ENCODE measurements at regions not wholly inside any gene's neighbourhood (a gene's known extent, or its start where the extent isn't known, plus 50 kb on each side); places are given as distances from the start of the nearest gene placed in this dataset.

DNA sequence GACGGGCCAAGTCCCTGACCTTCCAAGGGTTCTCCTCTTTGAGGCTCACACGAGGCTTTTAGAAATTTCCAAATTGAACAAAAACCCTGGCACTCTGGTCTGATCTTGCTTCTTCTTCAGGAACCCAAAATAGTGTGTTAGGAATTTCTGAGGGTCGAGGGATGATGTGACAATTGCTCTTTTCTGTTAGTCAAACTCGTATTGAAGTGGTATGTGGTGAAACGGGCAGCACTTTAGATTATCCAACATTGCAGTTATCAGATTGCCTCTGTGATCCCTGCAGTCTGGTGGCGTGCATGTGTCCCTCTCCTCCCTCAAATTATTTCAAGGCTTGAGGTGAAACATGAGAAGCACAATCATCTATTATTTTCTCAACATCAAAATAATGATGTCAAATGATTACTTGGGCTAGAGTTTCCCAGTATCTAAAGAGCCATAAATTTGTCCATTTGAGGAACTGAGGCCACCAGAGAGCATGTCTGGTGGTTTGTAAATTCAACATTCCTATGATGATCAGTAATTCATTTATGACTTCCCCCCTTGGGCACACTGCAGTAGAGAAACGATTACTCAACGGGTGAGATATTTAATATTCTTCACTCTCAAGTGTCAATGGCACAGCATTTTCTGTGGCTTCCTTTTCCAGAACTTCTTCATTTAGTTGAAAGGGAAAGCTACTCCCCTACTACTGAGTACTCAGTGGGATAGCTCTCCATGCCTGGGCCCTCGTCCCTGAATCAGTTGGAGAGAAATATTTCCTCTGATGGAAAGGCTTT is 308.6 kb upstream of the MAP3K7 start:
- TF ChIP-seq EZH2 (IDR thresholded peaks at IDR 0.05; ENCODE audit: borderline replicate concordance, low read depth, low read length, poor library complexity, severe bottlenecking) = no peak
- TF ChIP-seq, protein P1, sequence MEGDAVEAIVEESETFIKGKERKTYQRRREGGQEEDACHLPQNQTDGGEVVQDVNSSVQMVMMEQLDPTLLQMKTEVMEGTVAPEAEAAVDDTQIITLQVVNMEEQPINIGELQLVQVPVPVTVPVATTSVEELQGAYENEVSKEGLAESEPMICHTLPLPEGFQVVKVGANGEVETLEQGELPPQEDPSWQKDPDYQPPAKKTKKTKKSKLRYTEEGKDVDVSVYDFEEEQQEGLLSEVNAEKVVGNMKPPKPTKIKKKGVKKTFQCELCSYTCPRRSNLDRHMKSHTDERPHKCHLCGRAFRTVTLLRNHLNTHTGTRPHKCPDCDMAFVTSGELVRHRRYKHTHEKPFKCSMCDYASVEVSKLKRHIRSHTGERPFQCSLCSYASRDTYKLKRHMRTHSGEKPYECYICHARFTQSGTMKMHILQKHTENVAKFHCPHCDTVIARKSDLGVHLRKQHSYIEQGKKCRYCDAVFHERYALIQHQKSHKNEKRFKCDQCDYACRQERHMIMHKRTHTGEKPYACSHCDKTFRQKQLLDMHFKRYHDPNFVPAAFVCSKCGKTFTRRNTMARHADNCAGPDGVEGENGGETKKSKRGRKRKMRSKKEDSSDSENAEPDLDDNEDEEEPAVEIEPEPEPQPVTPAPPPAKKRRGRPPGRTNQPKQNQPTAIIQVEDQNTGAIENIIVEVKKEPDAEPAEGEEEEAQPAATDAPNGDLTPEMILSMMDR (conservative IDR thresholded peaks at IDR 0.05; ENCODE audit: low read depth, low read length) = no peak

Data from A673 (cell line).